Right lobe of liver (tissue), 6 donors: ENCODE measurements at regions not wholly inside any gene's neighbourhood (a gene's known extent, or its start where the extent isn't known, plus 50 kb on each side); places are given as distances from the start of the nearest gene placed in this dataset.
"Not testable (repeated sequence)": the region's sequence is repeated elsewhere in the genome, so short reads cannot be mapped to it uniquely, and the experiment has no call there.

Experiments
- ATAC-seq, 4 donors: fragments of 200-7000 bp; cut with Tn5 transposase; one replicate each; pipeline ENCODE4 v1.9.1; 2020; ENCODE audit warnings: mild to moderate bottlenecking in 4 of 4, moderate library complexity in 4 of 4
- DNase-seq, 3 donors: peaks; one replicate each; pipeline ENCODE4 v3.0.0-alpha.2; 2020
- H3K27ac ChIP-seq, 3 donors: fragments of 200-600 bp; one replicate each; pipeline ENCODE4 v1.8.0; 2022
- H3K27me3 ChIP-seq, 2 donors: fragments of 200-600 bp; one replicate each; pipeline ENCODE4 v1.8.0; 2022
- H3K36me3 ChIP-seq, 4 donors: fragments of 200-600 bp; sonication (generic) in 1 of 4; one replicate each; pipeline versions ENCODE4 v1.5.1 to v1.8.0; 2017 to 2022; ENCODE audit warnings: control low read depth in 1 of 4
- H3K4me1 ChIP-seq, 4 donors: fragments of 200-600 bp; sonication (generic) in 1 of 4; one replicate each; pipeline versions ENCODE4 v1.5.1 to v1.8.0; 2017 to 2022; ENCODE audit warnings: control low read depth in 1 of 4
- H3K4me3 ChIP-seq, 3 donors: fragments of 200-600 bp; one replicate each; pipeline ENCODE4 v1.8.0; 2022
- H3K9me3 ChIP-seq, 4 donors: fragments of 200-600 bp; sonication (generic) in 1 of 4; one replicate each; pipeline versions ENCODE4 v1.5.1 to v1.8.0; 2017 to 2022; ENCODE audit warnings: control low read depth in 1 of 4
- CTCF ChIP-seq, 4 donors: fragments of 200-600 bp in 3 of 4; fragments of 450-650 bp in 1 of 4; IDR thresholded peaks; one replicate each; pipeline versions ENCODE4 v1.5.1 to v1.8.0; 2016 to 2022; ENCODE audit warnings: antibody characterized with exemption in 4 of 4, mild to moderate bottlenecking in 2 of 4
- POLR2A ChIP-seq: fragments of 450-650 bp; IDR thresholded peaks from one replicate; pipeline ENCODE4 v1.6.1; 2017; ENCODE audit warnings: antibody characterized with exemption, mild to moderate bottlenecking
- WGBS: methylation state at CpG from one replicate; pipeline ENCODE4 v1.1.6; 2018; ENCODE audit warnings: low coverage, low lambda C conversion rate; ENCODE audit not compliant: insufficient coverage; ENCODE audit errors: missing lambda C conversion rate; 5-methylcytosine and 5-hydroxymethylcytosine counted together
- intact Hi-C, 2 donors: fragments of 100-400 bp; cut with DNase I; formaldehyde crosslinking; loops; one replicate each; pipeline versions ENCODE4 v1.11.2 to v1.14.1; 2022
- donor health status: DM: no; HTN: yes; CAD: no.
- donor health status: DM: no; HTN: no; CAD: no.
- donor health status: DM: no; HTN: no; CAD: no.
- donor health status: DM: no; HTN: yes; CAD: no.
- donor health status: DM: no; HTN: yes; CAD: no.

- TF ChIP-seq CTCF (IDR thresholded peaks at IDR 0.05), result no peak
- no peak for TF ChIP-seq POLR2A
- Histone ChIP-seq H3K4me3 (no peak overlapping the region), H3K27me3 (no peaks in the 10 kb centered on the region), H3K9me3 (no peaks in the 10 kb centered on the region), H3K27ac (no peak overlapping the region), H3K36me3 (no peaks in the 10 kb centered on the region), H3K4me1 (no peaks in the 10 kb centered on the region)
- DNase-seq (no peak), ATAC-seq (no peak)
- WGBS, result 31% methylated on average over 2 of the region's 2 CpGs
- intact Hi-C loops, result no loop called here
Measured at GRCh38 chr5:116731432-116731831, 156.8 kb upstream of the SEMA6A start.

- TF ChIP-seq CTCF (IDR thresholded peaks at IDR 0.05) (no peak), POLR2A (no peak)
- WGBS, result 60% methylated on average over 5 of the region's 5 CpGs
- Histone ChIP-seq H3K27me3 (no peaks in the 10 kb centered on the region), H3K4me3 (no peak overlapping the region), H3K36me3 (no peaks in the 10 kb centered on the region), H3K9me3 (no peaks in the 10 kb centered on the region), H3K27ac (no peak overlapping the region), H3K4me1 (no peaks in the 10 kb centered on the region)
- intact Hi-C loops, result no loop called here
- no peak for ATAC-seq
- DNase-seq, result no peak
Measured at GRCh38 chr5:116730706-116731105, 156.1 kb upstream of the SEMA6A start.

GRCh38 chr5:116730185-116730584 lies 155.6 kb upstream of the SEMA6A start:
- Histone ChIP-seq H3K4me3 (no peak overlapping the region), H3K36me3 (no peaks in the 10 kb centered on the region), H3K27ac (no peak overlapping the region), H3K9me3 (no peaks in the 10 kb centered on the region), H3K27me3 (no peaks in the 10 kb centered on the region), H3K4me1 (no peaks in the 10 kb centered on the region)
- intact Hi-C loops, result no loop called here
- no peak for TF ChIP-seq CTCF (IDR thresholded peaks at IDR 0.05)
- no peak for TF ChIP-seq POLR2A
- ATAC-seq, result no peak
- no peak for DNase-seq
- WGBS, result 38% methylated on average over 1 of the region's 1 CpG

- ATAC-seq (no peak), DNase-seq (no peak)
- no peak for TF ChIP-seq CTCF (IDR thresholded peaks at IDR 0.05)
- no peak for TF ChIP-seq POLR2A
- Histone ChIP-seq H3K27me3 (no peaks in the 10 kb centered on the region), H3K9me3 (no peaks in the 10 kb centered on the region), H3K27ac (no peak overlapping the region), H3K4me1 (no peaks in the 10 kb centered on the region), H3K4me3 (no peak overlapping the region), H3K36me3 (no peaks in the 10 kb centered on the region)
- intact Hi-C loops, result no loop called here
- WGBS, result 68% methylated on average over 2 of the region's 2 CpGs
Measured at GRCh38 chr5:116727248-116727647, 152.6 kb upstream of the SEMA6A start.

GRCh38 chr5:116726180-116726579 lies 151.6 kb upstream of the SEMA6A start:
- DNase-seq, H3K9me3 ChIP-seq, H3K4me3 ChIP-seq, H3K27me3 ChIP-seq, intact Hi-C loops, H3K27ac ChIP-seq, H3K4me1 ChIP-seq, H3K36me3 ChIP-seq, ATAC-seq: not testable (repeated sequence)
- WGBS, result 71% methylated on average over 1 of the region's 2 CpGs
